Adipocyte (in vitro differentiated cells): ENCODE measurements at regions not wholly inside any gene's neighbourhood (a gene's known extent, or its start where the extent isn't known, plus 50 kb on each side); places are given as distances from the start of the nearest gene placed in this dataset.

Experiments
- DNase-seq: peaks from one replicate; pipeline ENCODE4 v3.0.0-alpha.2; 2015; ENCODE audit warnings: low read depth
- H3K27me3 ChIP-seq: replicated peaks from 2 replicates; pipeline ENCODE4 v1.7.0; 2013; ENCODE audit warnings: mild to moderate bottlenecking, low read length, moderate library complexity; ENCODE audit not compliant: control insufficient read depth, insufficient read depth
- H3K36me3 ChIP-seq: 2 replicates; pipeline ENCODE4 v1.7.0; 2013; ENCODE audit warnings: low read length, mild to moderate bottlenecking, moderate library complexity; ENCODE audit not compliant: control insufficient read depth, insufficient read depth, severe bottlenecking
- H3K4me1 ChIP-seq: 2 replicates; pipeline ENCODE4 v1.7.0; 2013; ENCODE audit warnings: mild to moderate bottlenecking, low read length, moderate library complexity; ENCODE audit not compliant: control insufficient read depth, insufficient read depth
- H3K4me3 ChIP-seq: 2 replicates; pipeline ENCODE4 v1.7.0; 2013; ENCODE audit warnings: mild to moderate bottlenecking, low read length, moderate library complexity
- H3K9ac ChIP-seq: 2 replicates; pipeline ENCODE4 v1.7.0; 2013; ENCODE audit warnings: mild to moderate bottlenecking, low read length, moderate library complexity
- H3K9me3 ChIP-seq: 2 replicates; pipeline ENCODE4 v1.7.0; 2013; ENCODE audit warnings: mild to moderate bottlenecking, low read length, moderate library complexity; ENCODE audit not compliant: control insufficient read depth

DNA sequence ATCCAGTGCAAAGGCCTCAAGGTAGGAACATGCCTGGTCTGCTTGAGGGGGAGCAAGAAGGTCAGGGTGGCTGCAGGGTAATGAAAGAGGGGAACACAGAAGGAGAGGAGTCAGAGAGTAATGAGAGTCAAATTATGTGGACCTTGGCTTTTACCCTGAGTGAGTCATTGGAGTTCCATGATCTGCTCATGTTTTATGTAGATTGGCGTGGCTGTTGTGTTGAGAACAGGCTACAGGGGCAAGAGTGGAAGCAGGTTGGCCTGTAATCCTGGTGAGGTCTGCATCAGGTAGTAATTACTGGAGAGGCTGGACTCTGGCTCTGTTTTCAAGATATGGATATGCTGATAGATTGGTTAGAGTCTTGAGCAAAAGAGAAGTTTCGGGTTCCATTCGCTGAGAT is 177.7 kb upstream of the NR3C1 start:
- no peaks in the 10 kb centered on the region for H3K27me3 ChIP-seq
- H3K9me3 ChIP-seq = no peaks in the 10 kb centered on the region
- no peak overlapping the region for H3K9ac ChIP-seq
- H3K4me3 ChIP-seq = no peak overlapping the region
- no peaks in the 10 kb centered on the region for H3K36me3 ChIP-seq
- peaks cover 18% of the 10 kb centered on the region for H3K4me1 ChIP-seq
- no peak for DNase-seq

DNA sequence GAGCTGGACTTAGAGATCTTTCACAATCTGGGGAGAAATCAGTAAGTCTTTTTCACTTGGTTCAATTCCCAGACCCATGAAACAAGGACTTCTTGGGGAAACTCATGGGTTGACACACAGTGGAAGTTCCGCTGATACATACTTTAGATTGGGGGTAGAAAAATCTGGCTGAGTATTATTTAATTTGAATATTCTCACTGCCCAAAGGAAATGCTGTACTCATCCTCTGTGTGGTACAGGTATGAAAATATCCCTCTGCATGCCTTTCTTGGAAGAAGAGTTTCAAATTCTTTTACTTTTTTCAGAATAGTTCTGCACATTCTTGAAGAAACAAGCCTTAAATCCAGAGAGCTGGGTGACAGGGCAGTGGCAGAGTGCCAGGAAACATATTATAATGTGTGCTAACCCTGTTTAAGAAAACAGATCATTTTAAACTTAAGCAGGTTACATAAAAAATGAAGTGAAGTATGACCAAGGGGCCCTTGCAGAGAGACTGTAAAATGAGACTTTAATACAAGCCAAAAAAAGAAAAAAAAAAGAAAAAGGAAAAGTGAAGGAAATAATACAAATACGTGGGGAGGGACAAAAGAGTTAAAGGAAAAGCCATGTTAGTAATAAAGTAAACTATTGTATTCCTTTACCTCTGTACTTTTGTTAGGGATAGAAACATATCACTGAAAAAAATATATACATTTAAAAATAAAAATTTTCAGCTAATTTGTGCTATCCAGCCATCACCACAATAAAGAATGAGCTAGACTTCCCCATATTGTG is 173.4 kb upstream of the NR3C1 start:
- no peak overlapping the region for H3K9ac ChIP-seq
- no peak overlapping the region for H3K4me3 ChIP-seq
- no peaks in the 10 kb centered on the region for H3K27me3 ChIP-seq
- no peaks in the 10 kb centered on the region for H3K9me3 ChIP-seq
- peaks cover 24% of the 10 kb centered on the region for H3K4me1 ChIP-seq
- DNase-seq = peak; percentile 86
- H3K36me3 ChIP-seq = no peaks in the 10 kb centered on the region

DNA sequence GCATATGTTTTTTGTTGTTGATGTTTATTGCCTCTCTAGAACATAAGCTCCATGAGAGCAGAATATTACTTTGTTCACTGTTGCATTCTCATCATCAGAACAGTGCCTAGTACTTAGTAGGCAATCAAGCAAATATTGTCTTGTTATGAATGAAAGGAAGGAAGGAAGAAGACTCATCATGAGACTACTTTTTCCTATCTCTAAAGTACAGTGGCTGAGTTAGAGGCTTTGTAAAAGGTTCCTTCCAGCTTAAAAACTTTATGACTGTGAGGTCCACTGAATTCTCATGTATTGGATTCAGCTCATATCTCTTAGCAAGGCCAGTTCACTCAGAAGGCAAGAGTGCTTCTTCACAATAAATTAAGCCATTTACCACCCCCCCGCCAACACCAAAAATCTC is 171.8 kb upstream of the NR3C1 start:
- Histone ChIP-seq H3K27me3 (no peaks in the 10 kb centered on the region), H3K4me3 (no peak overlapping the region), H3K9me3 (no peaks in the 10 kb centered on the region), H3K36me3 (no peaks in the 10 kb centered on the region), H3K9ac (no peak overlapping the region), H3K4me1 (peaks cover 24% of the 10 kb centered on the region)
- DNase-seq = no peak

DNA sequence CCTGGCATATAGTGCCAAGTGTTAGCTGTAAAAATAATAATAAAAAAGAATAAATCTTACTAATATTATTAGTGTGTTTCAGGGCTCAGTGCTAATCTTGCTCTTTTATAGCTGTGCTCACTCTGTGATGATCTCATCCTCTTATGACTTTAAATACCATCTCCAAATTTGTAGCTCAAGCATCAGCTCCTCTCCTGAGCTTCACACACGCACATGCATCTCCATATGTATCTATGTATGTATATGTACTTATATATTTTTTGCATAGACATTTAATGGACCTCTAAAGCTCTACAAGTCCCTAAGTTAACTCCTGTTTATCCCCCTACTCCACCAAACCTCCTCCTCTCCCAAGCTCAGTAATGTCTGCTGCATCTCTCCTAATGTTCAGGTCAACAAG is 170.8 kb upstream of the NR3C1 start:
- Histone ChIP-seq H3K4me1 (peaks cover 31% of the 10 kb centered on the region), H3K36me3 (no peaks in the 10 kb centered on the region), H3K9me3 (no peaks in the 10 kb centered on the region), H3K4me3 (no peak overlapping the region), H3K27me3 (no peaks in the 10 kb centered on the region), H3K9ac (no peak overlapping the region)
- no peak for DNase-seq

DNA sequence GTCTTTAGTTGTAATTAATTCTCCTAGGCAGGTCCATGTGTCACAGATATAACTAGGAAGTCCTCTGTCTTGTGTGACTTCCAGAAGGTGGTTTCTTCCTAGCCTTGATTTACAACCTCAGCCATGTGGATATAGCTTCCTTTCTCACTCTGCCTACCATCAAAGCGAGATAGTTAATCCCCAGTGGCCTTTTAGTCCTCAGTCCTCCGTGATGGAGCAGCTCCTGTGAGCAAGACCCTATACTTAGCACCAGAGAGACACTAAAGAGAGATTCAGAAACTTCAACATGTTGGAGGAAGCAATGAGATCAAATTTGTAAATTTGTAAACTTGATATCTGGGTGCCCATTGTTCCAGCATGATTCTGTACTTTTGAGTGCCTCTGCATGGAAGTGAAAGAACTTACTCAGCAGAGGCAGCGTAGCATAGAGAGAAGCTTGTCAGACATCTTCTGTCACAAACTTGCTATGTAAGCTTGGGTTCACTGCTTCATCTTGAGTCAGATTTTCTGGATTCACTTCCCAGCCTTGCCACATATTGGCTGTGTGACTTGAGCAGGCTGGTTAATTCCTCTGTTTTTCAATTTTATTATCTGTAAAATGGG is 170.2 kb upstream of the NR3C1 start:
- no peaks in the 10 kb centered on the region for H3K9me3 ChIP-seq
- peaks cover 37% of the 10 kb centered on the region for H3K4me1 ChIP-seq
- H3K36me3 ChIP-seq = no peaks in the 10 kb centered on the region
- no peak overlapping the region for H3K9ac ChIP-seq
- no peak overlapping the region for H3K4me3 ChIP-seq
- no peak for DNase-seq
- no peaks in the 10 kb centered on the region for H3K27me3 ChIP-seq

DNA sequence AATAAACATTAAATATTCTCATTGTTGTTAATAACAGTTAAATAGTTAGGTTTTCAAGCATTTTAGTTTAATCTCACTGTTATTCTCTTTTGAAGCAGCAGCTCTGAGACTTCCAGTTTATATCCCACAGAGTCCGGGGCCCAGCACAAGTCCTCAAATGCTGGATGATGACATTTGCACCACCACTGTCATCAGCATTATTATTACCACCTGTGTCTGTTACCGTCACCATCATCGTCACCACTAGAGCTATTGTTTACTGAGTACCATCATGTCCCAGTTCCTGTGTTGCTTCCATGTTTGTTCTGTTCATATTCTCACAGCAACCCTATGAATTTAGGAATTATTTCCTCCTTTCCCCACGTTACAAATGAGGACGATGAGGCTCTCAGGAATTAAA is 169.2 kb upstream of the NR3C1 start:
- no peak for DNase-seq
- Histone ChIP-seq H3K36me3 (no peaks in the 10 kb centered on the region), H3K9ac (no peak overlapping the region), H3K4me1 (peaks cover 34% of the 10 kb centered on the region), H3K4me3 (no peak overlapping the region), H3K27me3 (no peaks in the 10 kb centered on the region), H3K9me3 (no peaks in the 10 kb centered on the region)

DNA sequence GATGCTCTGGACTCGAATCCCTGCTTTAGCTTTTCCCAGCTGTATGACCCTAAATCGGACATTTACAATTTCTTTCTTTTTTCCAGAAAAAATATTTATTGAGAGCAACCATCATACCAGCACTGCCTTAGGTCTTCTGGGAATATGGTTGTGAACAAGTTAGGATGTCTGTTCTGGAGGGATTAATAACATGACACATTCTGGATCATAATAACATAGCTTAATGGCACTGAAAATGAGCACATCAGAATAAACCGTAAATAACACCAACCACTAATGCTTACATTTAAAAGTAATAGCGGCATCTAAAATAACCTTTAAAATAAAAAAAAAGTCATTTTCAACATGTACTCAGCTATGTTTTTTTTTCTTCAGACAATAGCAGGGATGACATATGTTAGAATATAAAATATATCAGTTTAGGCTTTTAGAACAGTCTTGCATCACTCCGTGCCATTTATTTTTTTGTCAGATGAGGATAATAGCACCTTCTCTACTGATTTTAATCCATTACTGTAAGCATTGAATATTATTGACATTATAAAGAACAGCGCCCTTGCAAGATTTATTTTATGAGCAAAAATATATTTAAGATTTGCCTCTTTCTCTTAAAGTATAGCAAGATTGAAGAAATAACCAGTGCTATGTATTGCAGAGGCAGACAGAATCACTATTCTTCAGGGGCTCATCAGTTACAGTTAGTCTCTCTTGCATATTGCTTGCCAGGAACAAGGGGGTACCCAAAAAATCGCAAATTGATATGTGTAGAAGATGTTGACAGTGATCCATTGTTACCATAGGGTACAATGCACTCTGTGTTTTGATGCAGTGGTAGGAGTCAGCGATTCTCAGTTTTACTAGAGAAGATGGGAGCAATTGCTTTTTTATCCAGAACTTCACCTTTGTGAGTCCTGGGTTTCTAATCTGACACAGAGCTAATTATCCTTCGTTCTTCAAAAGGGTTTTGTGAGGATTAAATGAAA is 168.4 kb upstream of the NR3C1 start:
- DNase-seq = no peak
- no peak overlapping the region for H3K9ac ChIP-seq
- no peaks in the 10 kb centered on the region for H3K27me3 ChIP-seq
- peaks cover 27% of the 10 kb centered on the region for H3K4me1 ChIP-seq
- H3K4me3 ChIP-seq = no peak overlapping the region
- H3K36me3 ChIP-seq = no peaks in the 10 kb centered on the region
- H3K9me3 ChIP-seq = no peaks in the 10 kb centered on the region

DNA sequence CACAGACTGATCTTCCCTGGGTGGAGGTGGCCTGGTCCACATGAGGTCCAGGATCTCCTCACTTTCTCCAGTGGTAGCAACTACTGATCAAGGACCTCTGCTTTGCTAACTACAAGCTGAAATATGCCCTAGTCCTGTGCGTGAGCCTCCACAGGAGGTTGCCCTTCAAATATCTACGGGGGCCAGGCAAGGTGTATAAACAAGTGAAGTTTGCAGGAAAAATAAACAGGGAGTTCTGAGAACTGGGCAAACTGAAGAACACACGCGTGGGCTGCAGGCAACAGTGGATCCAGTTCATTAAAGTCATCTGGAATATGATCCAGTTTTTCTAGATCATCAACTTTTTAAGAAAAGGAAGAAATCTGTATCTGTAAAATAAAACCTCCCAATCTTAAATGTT is 167.5 kb upstream of the NR3C1 start:
- Histone ChIP-seq H3K9ac (no peak overlapping the region), H3K36me3 (no peaks in the 10 kb centered on the region), H3K27me3 (no peaks in the 10 kb centered on the region), H3K4me3 (no peak overlapping the region), H3K4me1 (peaks cover 18% of the 10 kb centered on the region), H3K9me3 (no peaks in the 10 kb centered on the region)
- DNase-seq = no peak

DNA sequence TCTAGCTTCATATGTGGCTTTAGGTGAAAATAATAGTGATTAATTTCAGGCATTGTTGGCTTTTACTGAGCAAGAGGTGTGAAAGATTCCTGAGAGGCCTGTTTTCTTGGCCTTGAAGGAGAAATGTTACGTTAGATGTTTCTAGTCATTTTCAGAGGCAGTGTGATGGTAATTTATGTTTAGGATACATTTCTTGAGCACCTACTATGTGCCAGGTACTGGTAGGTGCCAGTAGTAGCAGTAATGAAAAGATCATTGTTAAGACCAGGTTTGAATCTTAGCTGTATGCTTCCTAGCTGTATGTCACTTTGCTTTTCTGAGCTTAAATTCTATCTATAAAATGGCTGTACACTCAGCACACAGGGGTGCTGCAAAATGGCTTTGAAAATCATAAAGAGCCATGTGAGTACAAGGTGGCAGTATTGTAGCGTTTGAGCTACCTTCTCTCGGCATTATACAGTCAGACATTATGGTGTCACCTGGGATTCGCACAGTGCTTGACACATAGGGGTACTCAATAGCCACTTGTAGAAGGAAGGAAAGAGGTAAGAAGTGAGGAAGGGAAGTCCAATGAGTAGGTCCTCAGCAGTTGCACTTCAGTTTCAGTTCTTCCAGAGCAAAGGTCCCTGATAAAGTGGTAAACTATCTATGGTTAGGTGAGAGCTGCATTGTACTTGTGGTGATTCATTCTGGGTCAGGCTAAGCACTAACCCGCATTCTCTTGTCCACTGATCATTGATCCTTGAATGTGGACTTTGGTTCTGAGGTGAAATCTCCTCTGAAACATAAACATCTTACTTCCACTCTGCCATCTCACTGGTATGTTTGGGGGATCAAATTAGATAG is 166.5 kb upstream of the NR3C1 start:
- Histone ChIP-seq H3K4me3 (no peak overlapping the region), H3K36me3 (no peaks in the 10 kb centered on the region), H3K4me1 (peaks cover 17% of the 10 kb centered on the region), H3K9me3 (no peaks in the 10 kb centered on the region), H3K9ac (no peak overlapping the region), H3K27me3 (no peaks in the 10 kb centered on the region)
- DNase-seq = no peak

DNA sequence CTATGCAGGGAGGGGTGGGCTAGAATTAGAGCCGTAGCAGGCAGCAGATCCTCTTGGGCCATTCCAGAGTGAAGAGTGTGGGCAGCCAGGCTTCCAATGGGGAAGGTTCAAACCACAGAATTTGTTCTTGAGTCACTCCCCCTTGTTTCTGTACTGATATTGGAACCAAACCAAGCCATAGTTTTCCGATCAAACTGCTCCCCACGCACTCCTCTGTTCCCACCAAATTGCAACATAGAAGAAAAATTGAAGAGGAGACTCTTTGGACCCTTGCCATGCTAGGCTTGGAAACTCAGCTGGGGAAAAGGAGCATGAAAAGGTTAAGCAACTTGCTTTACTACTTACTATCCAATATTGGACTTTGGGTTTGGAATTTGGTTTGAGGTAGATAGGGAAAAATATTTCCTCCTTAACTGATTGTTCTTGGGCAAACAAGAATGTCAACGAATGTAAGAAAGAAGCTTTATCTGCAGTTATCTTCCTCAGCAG is 165.8 kb upstream of the NR3C1 start:
- Histone ChIP-seq H3K9me3 (no peaks in the 10 kb centered on the region), H3K27me3 (no peaks in the 10 kb centered on the region), H3K4me1 (peaks cover 17% of the 10 kb centered on the region), H3K36me3 (no peaks in the 10 kb centered on the region), H3K4me3 (no peak overlapping the region), H3K9ac (no peak overlapping the region)
- DNase-seq = no peak
